WERI-Rb-1 (cell line): ENCODE measurements at regions not wholly inside any gene's neighbourhood (a gene's known extent, or its start where the extent isn't known, plus 50 kb on each side); places are given as distances from the start of the nearest gene placed in this dataset.

ENCODE experiments used
- DNase-seq: peaks from one replicate; pipeline ENCODE4 v3.0.0-alpha.2; 2020
- H3K27ac ChIP-seq: fragments of 250-450 bp; sonication (Bioruptor Pico); 2 replicates; pipeline ENCODE4 v1.5.1; 2020; ENCODE audit warnings: mild to moderate bottlenecking, moderate library complexity
- H3K27me3 ChIP-seq: fragments of 250-450 bp; sonication (Bioruptor Pico); 2 replicates; pipeline ENCODE4 v1.5.1; 2021; ENCODE audit warnings: mild to moderate bottlenecking, low read depth, moderate library complexity; ENCODE audit not compliant: insufficient read depth, severe bottlenecking
- H3K36me3 ChIP-seq: fragments of 250-450 bp; sonication (Bioruptor Pico); 2 replicates; pipeline ENCODE4 v1.5.1; 2020; ENCODE audit warnings: mild to moderate bottlenecking, moderate library complexity
- H3K4me3 ChIP-seq: 2 replicates; pipeline ENCODE4 v1.5.1; 2011; ENCODE audit warnings: low read depth, mild to moderate bottlenecking, control low read depth, low read length
- H3K9me3 ChIP-seq: fragments of 250-450 bp; sonication (Bioruptor Pico); 2 replicates; pipeline ENCODE4 v1.5.1; 2021; ENCODE audit warnings: mild to moderate bottlenecking, moderate library complexity; ENCODE audit not compliant: severe bottlenecking
- TF ChIP-seq, protein P1 (sequence below): IDR thresholded peaks from 2 replicates; pipeline ENCODE4 v1.5.1; 2011; ENCODE audit warnings: low read depth, mild to moderate bottlenecking, control low read depth, inconsistent platforms, low read length

DNA sequence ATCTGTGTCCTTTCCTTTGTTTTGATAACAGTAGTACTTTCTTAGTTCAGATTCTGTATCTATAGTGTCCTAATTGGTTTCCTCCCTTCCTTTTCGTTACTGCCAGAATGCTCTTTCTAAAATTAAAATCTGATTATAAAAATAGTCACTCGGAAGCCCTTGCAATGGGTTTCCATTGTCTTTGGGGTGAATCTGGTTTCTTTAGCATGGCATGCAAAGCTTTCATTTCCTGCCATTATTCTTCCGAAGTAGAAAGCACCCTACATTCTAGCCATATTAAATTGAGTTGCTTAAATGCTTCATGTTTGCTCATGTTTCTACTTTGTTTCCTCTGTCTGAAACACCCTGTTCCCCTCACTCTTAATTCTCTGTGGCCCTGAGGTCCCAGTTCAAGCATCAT is 53.2 kb upstream of the MACF1 start:
- Histone ChIP-seq H3K4me3 (no peak overlapping the region), H3K27ac (no peak overlapping the region), H3K9me3 (no peaks in the 10 kb centered on the region), H3K36me3 (no peaks in the 10 kb centered on the region), H3K27me3 (no peaks in the 10 kb centered on the region)
- TF ChIP-seq, protein P1, sequence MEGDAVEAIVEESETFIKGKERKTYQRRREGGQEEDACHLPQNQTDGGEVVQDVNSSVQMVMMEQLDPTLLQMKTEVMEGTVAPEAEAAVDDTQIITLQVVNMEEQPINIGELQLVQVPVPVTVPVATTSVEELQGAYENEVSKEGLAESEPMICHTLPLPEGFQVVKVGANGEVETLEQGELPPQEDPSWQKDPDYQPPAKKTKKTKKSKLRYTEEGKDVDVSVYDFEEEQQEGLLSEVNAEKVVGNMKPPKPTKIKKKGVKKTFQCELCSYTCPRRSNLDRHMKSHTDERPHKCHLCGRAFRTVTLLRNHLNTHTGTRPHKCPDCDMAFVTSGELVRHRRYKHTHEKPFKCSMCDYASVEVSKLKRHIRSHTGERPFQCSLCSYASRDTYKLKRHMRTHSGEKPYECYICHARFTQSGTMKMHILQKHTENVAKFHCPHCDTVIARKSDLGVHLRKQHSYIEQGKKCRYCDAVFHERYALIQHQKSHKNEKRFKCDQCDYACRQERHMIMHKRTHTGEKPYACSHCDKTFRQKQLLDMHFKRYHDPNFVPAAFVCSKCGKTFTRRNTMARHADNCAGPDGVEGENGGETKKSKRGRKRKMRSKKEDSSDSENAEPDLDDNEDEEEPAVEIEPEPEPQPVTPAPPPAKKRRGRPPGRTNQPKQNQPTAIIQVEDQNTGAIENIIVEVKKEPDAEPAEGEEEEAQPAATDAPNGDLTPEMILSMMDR = no peak
- no peak for DNase-seq

- TF ChIP-seq, protein P1 = no peak
- Histone ChIP-seq H3K27ac (no peak overlapping the region), H3K36me3 (no peaks in the 10 kb centered on the region), H3K4me3 (no peak overlapping the region), H3K9me3 (no peaks in the 10 kb centered on the region), H3K27me3 (no peaks in the 10 kb centered on the region)
- no peak for DNase-seq
Measured at GRCh38 chr1:39152923-39153322, 51.6 kb upstream of the MACF1 start.

- DNase-seq = no peak
- Histone ChIP-seq H3K27ac (peak overlapping the region; percentile 27; the same call in 1 of the 2 replicates), H3K4me3 (no peak overlapping the region), H3K27me3 (no peaks in the 10 kb centered on the region), H3K9me3 (no peaks in the 10 kb centered on the region), H3K36me3 (no peaks in the 10 kb centered on the region)
- TF ChIP-seq, protein P1 = no peak
Measured at GRCh38 chr1:39153684-39154083, 50.8 kb upstream of the MACF1 start.

GRCh38 chr1:39154553-39155421 is 49.7 kb upstream of the MACF1 start:
- DNase-seq = no peak

More at GRCh38 chr1:39154553-39155421, 49.7 kb upstream of the MACF1 start:
- no peak overlapping the region for H3K27ac ChIP-seq
- no peaks in the 10 kb centered on the region for H3K36me3 ChIP-seq
- H3K9me3 ChIP-seq = no peaks in the 10 kb centered on the region
- H3K27me3 ChIP-seq = no peaks in the 10 kb centered on the region
- no peak overlapping the region for H3K4me3 ChIP-seq
- TF ChIP-seq, protein P1 = no peak
